ENCODE measurements at regions not wholly inside any gene's neighbourhood (a gene's known extent, or its start where the extent isn't known, plus 50 kb on each side); places are given as distances from the start of the nearest gene placed in this dataset.

DNA sequence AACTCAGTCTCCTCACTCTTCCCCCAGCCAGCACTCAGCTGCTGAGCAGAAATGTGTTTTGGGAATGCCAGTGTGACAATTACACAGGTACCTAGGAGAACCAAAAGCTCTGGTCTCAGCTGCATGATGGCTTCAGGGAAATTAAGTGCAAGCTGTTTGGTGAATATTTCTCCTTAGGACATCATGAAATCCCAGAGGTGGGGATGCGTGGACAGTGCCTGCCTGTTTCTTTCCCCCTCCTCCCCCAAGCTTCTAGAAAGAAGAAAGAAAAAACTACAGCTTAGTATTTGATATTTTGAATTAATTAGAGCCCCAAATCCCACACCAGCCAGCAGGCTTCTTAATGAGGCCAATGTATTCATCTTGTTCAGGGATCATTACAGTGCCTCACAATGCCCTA, 243.0 kb downstream of the IDS start:
- H3K27ac ChIP-seq (ENCODE audit: low read depth in 1 of 2, low read length in 2 of 2): no peak overlapping the region
- no peaks in the 10 kb centered on the region for H3K9me3 ChIP-seq (ENCODE audit: control insufficient read depth in 1 of 2, insufficient read depth in 1 of 2, low read length in 2 of 2)
- no peaks in the 10 kb centered on the region for H3K4me1 ChIP-seq (ENCODE audit: insufficient read depth, low read length)
- H3K4me3 ChIP-seq (ENCODE audit: low read length): no peak overlapping the region
- Mint-ChIP-seq H3K27me3 (no peaks in the 10 kb centered on the region), H3K4me1 (ENCODE audit: low read depth) (no peaks in the 10 kb centered on the region), H3K27ac (no peak overlapping the region), H3K4me3 (no peak overlapping the region), H3K36me3 (ENCODE audit: low read depth) (no peaks in the 10 kb centered on the region), H3K9me3 (no peaks in the 10 kb centered on the region)
- ATAC-seq (ENCODE audit: poor library complexity) (no peak), DNase-seq (no peak)
- CTCF ChIA-PET: no interaction called here
- intact Hi-C loops (cut with DNase I, micrococcal nuclease): no loop called here
- TF ChIP-seq, protein P1, sequence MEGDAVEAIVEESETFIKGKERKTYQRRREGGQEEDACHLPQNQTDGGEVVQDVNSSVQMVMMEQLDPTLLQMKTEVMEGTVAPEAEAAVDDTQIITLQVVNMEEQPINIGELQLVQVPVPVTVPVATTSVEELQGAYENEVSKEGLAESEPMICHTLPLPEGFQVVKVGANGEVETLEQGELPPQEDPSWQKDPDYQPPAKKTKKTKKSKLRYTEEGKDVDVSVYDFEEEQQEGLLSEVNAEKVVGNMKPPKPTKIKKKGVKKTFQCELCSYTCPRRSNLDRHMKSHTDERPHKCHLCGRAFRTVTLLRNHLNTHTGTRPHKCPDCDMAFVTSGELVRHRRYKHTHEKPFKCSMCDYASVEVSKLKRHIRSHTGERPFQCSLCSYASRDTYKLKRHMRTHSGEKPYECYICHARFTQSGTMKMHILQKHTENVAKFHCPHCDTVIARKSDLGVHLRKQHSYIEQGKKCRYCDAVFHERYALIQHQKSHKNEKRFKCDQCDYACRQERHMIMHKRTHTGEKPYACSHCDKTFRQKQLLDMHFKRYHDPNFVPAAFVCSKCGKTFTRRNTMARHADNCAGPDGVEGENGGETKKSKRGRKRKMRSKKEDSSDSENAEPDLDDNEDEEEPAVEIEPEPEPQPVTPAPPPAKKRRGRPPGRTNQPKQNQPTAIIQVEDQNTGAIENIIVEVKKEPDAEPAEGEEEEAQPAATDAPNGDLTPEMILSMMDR (IDR thresholded peaks at IDR 0.05): no peak
- POLR2A ChIA-PET: no interaction called here
- H3K27me3 ChIP-seq (ENCODE audit: control insufficient read depth in 1 of 2, insufficient read depth in 2 of 2, low read length in 2 of 2): no peaks in the 10 kb centered on the region
- no peaks in the 10 kb centered on the region for H3K36me3 ChIP-seq (ENCODE audit: insufficient read depth, low read length)

DNA sequence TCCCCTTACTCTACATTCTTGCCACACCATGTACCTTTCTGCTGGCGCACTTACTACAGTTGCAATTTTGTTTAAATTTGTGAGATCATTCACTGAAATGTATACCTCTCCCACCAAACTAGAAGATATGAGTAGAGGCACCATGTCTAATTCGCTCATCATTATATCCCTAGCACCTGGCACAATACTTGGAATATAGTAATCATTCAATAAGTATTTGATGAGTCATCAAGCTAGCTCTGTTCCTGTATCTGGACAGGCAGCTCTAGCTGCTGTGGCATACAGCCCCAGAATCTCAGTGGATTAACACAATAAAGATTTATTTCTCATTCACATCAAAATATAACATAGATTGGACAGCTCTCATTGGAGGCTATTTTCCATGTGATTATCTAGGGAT, 245.9 kb downstream of the IDS start:
- Mint-ChIP-seq H3K4me1 (ENCODE audit: low read depth) (no peaks in the 10 kb centered on the region), H3K27ac (no peak overlapping the region), H3K9me3 (no peaks in the 10 kb centered on the region), H3K27me3 (no peaks in the 10 kb centered on the region), H3K4me3 (no peak overlapping the region), H3K36me3 (ENCODE audit: low read depth) (no peaks in the 10 kb centered on the region)
- ChIA-PET CTCF (interaction anchor here (0.8 kb wide), 1 partner anchor 12 kb away, joined by 3 read pairs; no protein-coding TSS in a partner anchor), POLR2A (no interaction called here)
- TF ChIP-seq, protein P1 (IDR thresholded peaks at IDR 0.05): no peak
- DNase-seq: no peak
- ATAC-seq (ENCODE audit: poor library complexity): no peak
- H3K9me3 ChIP-seq (ENCODE audit: control insufficient read depth in 1 of 2, insufficient read depth in 1 of 2, low read length in 2 of 2): no peaks in the 10 kb centered on the region
- H3K27ac ChIP-seq (ENCODE audit: low read depth in 1 of 2, low read length in 2 of 2): no peak overlapping the region
- intact Hi-C loops (cut with DNase I, micrococcal nuclease): no loop called here
- no peaks in the 10 kb centered on the region for H3K27me3 ChIP-seq (ENCODE audit: control insufficient read depth in 1 of 2, insufficient read depth in 2 of 2, low read length in 2 of 2)
- no peak overlapping the region for H3K4me3 ChIP-seq (ENCODE audit: low read length)
- no peaks in the 10 kb centered on the region for H3K36me3 ChIP-seq (ENCODE audit: insufficient read depth, low read length)
- no peaks in the 10 kb centered on the region for H3K4me1 ChIP-seq (ENCODE audit: insufficient read depth, low read length)

DNA sequence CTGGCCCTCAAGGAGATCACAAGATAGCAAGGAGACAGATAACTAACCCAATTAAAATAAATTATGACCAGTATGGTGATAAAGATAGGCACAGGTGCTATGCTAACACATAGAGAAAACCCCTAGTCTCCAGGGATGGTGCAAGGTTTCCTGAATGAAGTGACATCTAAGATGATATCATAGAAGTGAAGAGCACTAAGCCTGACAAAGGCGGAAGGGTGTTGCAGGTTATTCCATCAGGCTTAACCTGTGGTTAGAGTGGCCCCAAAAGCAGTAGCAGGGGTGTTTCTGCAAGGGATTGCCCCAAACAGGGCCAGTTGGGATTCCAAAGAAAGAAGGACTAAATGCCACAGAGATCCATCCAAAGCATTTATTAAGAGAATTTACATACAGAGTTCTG, 249.2 kb downstream of the IDS start:
- H3K27me3 Mint-ChIP-seq: no peaks in the 10 kb centered on the region
- H3K36me3 Mint-ChIP-seq (ENCODE audit: low read depth): no peaks in the 10 kb centered on the region
- CTCF ChIA-PET: no interaction called here

More for the DNA sequence above, 249.2 kb downstream of the IDS start:
- Mint-ChIP-seq H3K27ac (no peak overlapping the region), H3K4me3 (no peak overlapping the region), H3K4me1 (ENCODE audit: low read depth) (no peaks in the 10 kb centered on the region), H3K9me3 (no peaks in the 10 kb centered on the region)
- POLR2A ChIA-PET: no interaction called here
- intact Hi-C loops (cut with DNase I, micrococcal nuclease): no loop called here
- DNase-seq (no peak), ATAC-seq (ENCODE audit: poor library complexity) (no peak)
- Histone ChIP-seq H3K4me1 (ENCODE audit: insufficient read depth, low read length) (no peaks in the 10 kb centered on the region), H3K9me3 (ENCODE audit: control insufficient read depth in 1 of 2, insufficient read depth in 1 of 2, low read length in 2 of 2) (no peaks in the 10 kb centered on the region), H3K27me3 (ENCODE audit: control insufficient read depth in 1 of 2, insufficient read depth in 2 of 2, low read length in 2 of 2) (no peaks in the 10 kb centered on the region), H3K36me3 (ENCODE audit: insufficient read depth, low read length) (no peaks in the 10 kb centered on the region), H3K4me3 (ENCODE audit: low read length) (no peak overlapping the region), H3K27ac (ENCODE audit: low read depth in 1 of 2, low read length in 2 of 2) (no peak overlapping the region)
- TF ChIP-seq, protein P1 (IDR thresholded peaks at IDR 0.05): no peak
